ENCODE measurements at regions not wholly inside any gene's neighbourhood (a gene's known extent, or its start where the extent isn't known, plus 50 kb on each side); places are given as distances from the start of the nearest gene placed in this dataset.

DNA sequence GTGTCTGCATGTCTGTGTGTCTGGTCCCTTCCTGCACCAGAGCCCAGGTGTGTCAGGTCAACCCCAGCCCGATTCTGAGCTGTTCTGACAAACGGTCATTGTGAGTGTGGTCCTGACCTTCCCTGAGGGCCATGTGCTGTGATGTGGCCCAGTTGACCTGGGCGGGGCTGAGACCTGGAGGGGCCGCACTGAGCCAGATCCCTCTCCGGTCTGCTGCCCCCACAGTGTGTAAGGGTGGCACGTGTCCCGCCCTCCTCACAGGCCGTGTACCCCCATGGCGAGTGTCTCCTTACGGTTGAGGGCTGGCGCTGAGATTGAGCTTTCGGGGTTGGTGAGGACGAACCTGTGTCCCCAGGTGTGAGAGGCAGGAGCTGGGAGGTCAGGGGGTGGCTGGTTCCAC lies 136.5 kb downstream of the MRPL36 start:
- Histone ChIP-seq H3K9ac (ENCODE audit: insufficient read depth, low read depth, low read length) (no peak overlapping the region), H3K4me2 (ENCODE audit: low read depth, low read length) (no peak overlapping the region), H3K4me3 (replicated peaks in 1 of 3; ENCODE audit: insufficient read depth in 1 of 3, low read depth in 2 of 3, low read length in 3 of 3) (no peak overlapping the region), H3K36me3 (replicated peaks in 1 of 2; ENCODE audit: control insufficient read depth in 1 of 2, insufficient read depth in 2 of 2, low read length in 2 of 2) (no peaks in the 10 kb centered on the region), H4K20me1 (ENCODE audit: insufficient read depth, low read length) (no peaks in the 10 kb centered on the region), H3K9me3 (ENCODE audit: low read length) (no peaks in the 10 kb centered on the region), H2AFZ (ENCODE audit: low read length) (no peak overlapping the region), H3K27ac (ENCODE audit: extremely low read length, insufficient read depth, low read length) (no peak overlapping the region), H3K27me3 (ENCODE audit: control insufficient read depth in 1 of 2, insufficient read depth in 2 of 2, low read length in 2 of 2) (peaks cover 14 to 81% of the 10 kb centered on the region in 2 experiments; a peak in 4 of 5 replicates), H3K79me2 (ENCODE audit: insufficient read depth, low read length) (no peaks in the 10 kb centered on the region), H3K4me1 (ENCODE audit: insufficient read depth, low read length) (peaks cover 23% of the 10 kb centered on the region)
- BruUV-seq (replicated peaks) = no TSS peak
- no peak for FAIRE-seq
- TF ChIP-seq ZNF775 (CRISPR knock-in tag; IDR thresholded peaks at IDR 0.05; ENCODE audit: borderline replicate concordance) = no peak
- TF ChIP-seq, protein P1, sequence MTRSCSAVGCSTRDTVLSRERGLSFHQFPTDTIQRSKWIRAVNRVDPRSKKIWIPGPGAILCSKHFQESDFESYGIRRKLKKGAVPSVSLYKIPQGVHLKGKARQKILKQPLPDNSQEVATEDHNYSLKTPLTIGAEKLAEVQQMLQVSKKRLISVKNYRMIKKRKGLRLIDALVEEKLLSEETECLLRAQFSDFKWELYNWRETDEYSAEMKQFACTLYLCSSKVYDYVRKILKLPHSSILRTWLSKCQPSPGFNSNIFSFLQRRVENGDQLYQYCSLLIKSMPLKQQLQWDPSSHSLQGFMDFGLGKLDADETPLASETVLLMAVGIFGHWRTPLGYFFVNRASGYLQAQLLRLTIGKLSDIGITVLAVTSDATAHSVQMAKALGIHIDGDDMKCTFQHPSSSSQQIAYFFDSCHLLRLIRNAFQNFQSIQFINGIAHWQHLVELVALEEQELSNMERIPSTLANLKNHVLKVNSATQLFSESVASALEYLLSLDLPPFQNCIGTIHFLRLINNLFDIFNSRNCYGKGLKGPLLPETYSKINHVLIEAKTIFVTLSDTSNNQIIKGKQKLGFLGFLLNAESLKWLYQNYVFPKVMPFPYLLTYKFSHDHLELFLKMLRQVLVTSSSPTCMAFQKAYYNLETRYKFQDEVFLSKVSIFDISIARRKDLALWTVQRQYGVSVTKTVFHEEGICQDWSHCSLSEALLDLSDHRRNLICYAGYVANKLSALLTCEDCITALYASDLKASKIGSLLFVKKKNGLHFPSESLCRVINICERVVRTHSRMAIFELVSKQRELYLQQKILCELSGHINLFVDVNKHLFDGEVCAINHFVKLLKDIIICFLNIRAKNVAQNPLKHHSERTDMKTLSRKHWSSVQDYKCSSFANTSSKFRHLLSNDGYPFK (CRISPR knock-in tag; IDR thresholded peaks at IDR 0.05; ENCODE audit: borderline replicate concordance) = no peak
- TF ChIP-seq RFX3 (CRISPR knock-in tag; IDR thresholded peaks at IDR 0.05) = no peak
- TF ChIP-seq FOXJ3 (CRISPR knock-in tag; IDR thresholded peaks at IDR 0.05; ENCODE audit: borderline replicate concordance) = no peak
- no peak for TF ChIP-seq SOX5 (CRISPR knock-in tag; IDR thresholded peaks at IDR 0.05; ENCODE audit: borderline replicate concordance)
- TF ChIP-seq POLR2A (IDR thresholded peaks at IDR 0.05; ENCODE audit: insufficient read depth in 1 of 2, low read depth in 2 of 2, low read length in 2 of 2) = no peak
- TF ChIP-seq, protein P2, sequence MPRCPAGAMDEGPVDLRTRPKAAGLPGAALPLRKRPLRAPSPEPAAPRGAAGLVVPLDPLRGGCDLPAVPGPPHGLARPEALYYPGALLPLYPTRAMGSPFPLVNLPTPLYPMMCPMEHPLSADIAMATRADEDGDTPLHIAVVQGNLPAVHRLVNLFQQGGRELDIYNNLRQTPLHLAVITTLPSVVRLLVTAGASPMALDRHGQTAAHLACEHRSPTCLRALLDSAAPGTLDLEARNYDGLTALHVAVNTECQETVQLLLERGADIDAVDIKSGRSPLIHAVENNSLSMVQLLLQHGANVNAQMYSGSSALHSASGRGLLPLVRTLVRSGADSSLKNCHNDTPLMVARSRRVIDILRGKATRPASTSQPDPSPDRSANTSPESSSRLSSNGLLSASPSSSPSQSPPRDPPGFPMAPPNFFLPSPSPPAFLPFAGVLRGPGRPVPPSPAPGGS (CRISPR knock-in tag; IDR thresholded peaks at IDR 0.05) = no peak
- TF ChIP-seq, protein P3, sequence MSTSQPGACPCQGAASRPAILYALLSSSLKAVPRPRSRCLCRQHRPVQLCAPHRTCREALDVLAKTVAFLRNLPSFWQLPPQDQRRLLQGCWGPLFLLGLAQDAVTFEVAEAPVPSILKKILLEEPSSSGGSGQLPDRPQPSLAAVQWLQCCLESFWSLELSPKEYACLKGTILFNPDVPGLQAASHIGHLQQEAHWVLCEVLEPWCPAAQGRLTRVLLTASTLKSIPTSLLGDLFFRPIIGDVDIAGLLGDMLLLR (CRISPR knock-in tag; IDR thresholded peaks at IDR 0.05) = no peak
- in situ Hi-C loops (cut with HindIII; ENCODE audit: extremely low pct_ligation_motif_present, low pct_unique_long_range_greater_than_20kb) = no loop called here
- 70% methylated on average over 2 of the region's 13 CpGs for WGBS (ENCODE audit: low lambda C conversion rate)
- no peak for DNase-seq (ENCODE audit: low spot score)
- ATAC-seq = no peak
- ChIA-PET CTCF (ENCODE audit: low intra/inter-chr PET ratio, low total read pairs) (no interaction called here), POLR2A (no interaction called here)
- intact Hi-C loops (cut with micrococcal nuclease; ENCODE audit: unreplicated experiment) = no loop called here

Data from HepG2 (cell line).